CD4-positive, alpha-beta T cell treated with Interleukin-4 for 1 hour (primary cell): ENCODE measurements at regions not wholly inside any gene's neighbourhood (a gene's known extent, or its start where the extent isn't known, plus 50 kb on each side); places are given as distances from the start of the nearest gene placed in this dataset.

Experiments used
- DNase-seq, 2 donors: peaks; one replicate each; pipeline ENCODE4 v3.0.0-alpha.2; 2020 to 2022

DNA sequence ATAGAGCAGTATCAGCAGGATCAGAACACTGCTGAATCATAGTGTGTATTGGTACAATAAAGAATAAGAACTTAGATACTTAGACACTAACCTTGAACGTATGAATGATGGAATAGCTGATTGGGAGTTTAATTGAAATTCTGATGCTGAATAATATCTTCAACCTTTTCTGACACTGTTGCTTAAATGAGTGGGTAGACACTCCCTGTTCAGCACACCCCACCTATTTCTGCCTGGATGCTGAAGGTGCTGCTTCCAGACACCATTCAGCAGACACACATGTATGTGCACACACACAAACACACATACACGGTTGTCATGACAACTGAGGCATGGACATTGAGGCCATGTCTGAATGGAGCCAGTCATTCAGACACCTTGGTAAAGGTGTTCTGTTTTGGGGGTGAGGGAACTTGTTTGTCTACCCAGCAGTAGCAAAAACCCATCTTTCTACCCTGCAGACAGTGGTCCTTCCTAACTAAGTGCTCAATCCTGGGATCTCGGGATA is 54.3 kb downstream of the TMEM215 start:
- DNase-seq = no peak

GRCh38 chr9:32839013-32839885 is 55.9 kb downstream of the TMEM215 start:
- DNase-seq = no peak

DNA sequence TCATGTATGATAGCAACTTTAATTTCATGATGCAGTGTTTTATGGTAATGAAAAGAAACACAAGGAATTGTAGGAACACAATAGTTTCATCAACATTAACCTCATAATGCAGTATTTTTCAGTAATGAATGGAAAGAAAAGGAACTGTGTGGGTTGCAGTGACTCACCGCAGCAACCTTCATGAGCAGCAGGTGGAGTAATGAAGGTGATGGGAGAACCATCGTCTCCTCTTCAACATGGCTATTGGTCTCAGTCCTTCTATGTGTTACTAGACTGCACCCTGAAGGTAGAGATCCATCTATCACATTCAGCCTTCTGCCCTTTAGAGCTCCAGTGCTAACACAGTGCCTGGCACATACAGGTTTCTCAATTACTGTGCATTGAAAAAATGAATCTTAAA is 58.0 kb downstream of the TMEM215 start:
- DNase-seq = no peak

GRCh38 chr9:32843295-32843694 is 60.0 kb downstream of the TMEM215 start:
- no peak for DNase-seq

GRCh38 chr9:32844259-32844658 is 60.9 kb downstream of the TMEM215 start:
- no peak for DNase-seq

DNA sequence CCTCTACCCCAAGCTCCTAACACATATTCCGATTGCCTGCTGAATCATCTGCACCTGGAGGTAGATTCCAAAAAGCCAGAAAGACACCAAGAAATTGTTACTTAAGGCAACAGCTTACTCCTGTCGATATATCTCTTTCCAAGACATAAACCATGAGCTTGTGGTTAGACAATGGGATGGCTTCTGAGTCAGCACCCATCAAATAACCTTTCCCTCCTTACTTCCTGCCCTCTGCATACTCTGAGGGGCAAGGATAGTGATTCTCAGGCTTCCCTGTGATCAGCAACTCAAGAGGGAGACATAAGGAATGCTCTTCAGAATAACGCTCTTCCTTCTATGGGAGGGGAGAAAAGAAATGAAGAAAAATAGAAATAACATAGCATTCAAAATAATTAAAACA is 70.9 kb downstream of the TMEM215 start:
- DNase-seq = no peak

- DNase-seq = no peak
Measured at GRCh38 chr9:32855752-32856151, 72.4 kb downstream of the TMEM215 start.

- DNase-seq = no peak
Measured at GRCh38 chr9:32863291-32863690, 80.0 kb downstream of the TMEM215 start.

- no peak for DNase-seq
Measured at GRCh38 chr9:32864971-32865370, 81.6 kb downstream of the TMEM215 start.

GRCh38 chr9:32866273-32866672 is 82.9 kb downstream of the TMEM215 start:
- DNase-seq = no peak

DNA sequence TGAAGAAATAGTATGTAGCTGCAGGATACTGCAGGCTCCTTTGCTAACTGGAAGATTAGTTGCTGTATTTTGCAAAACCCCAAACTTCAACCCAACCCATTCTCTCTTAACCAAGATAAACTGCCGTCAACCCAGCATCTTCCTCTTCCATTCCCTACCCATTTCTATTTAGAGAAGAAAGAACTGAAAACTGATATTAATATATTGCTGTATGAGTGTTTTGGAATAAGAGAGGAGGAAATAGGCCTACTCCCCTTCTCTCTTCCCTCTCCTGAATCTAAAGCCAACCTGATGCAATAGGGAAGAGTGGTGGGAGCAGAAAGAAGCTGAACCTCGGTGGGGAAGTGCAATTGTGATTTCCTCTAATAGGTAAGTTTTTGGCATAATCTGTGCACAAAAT is 83.7 kb downstream of the TMEM215 start:
- no peak for DNase-seq

GRCh38 chr9:32867601-32868204 is 84.4 kb downstream of the TMEM215 start:
- no peak for DNase-seq

- no peak for DNase-seq
Measured at GRCh38 chr9:32869404-32869803, 86.1 kb downstream of the TMEM215 start.

DNA sequence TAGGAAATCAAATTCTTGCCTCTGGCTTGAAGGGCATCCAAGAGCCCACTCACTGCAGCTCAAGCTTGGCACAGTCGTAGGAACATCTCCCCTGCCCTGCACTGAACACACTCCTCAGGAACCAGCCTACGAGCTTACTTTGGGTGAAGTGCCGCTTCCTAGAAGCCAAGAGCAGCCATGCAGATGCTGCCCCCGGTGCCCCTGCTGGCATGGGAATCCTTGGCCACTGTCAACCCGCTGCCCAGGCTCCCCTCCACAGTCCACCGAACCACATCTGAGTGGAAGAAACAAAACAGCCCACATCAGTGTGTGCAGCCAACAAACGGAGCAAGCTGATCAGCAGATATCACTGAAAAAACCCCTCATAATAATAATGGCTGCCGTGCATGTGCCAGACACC is 89.8 kb downstream of the TMEM215 start:
- no peak for DNase-seq

DNA sequence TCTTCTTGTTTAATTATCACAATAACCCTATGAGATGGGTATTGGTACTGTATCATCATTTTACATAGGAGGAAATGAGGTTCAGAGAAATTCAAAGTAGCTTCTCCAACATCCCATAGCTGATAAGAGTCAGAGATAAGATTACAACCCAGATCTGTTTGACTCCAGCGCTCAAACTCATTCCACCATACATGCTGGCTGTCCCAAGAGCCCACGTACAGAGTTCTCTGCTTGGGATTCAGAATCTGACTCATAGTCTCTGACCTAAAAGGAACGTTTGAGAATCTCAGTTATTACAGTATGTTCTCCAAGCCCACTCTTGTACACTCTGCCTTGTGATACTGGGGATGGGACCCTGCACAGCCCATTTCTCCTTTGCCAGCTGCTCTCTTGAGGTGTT is 90.2 kb downstream of the TMEM215 start:
- no peak for DNase-seq

DNA sequence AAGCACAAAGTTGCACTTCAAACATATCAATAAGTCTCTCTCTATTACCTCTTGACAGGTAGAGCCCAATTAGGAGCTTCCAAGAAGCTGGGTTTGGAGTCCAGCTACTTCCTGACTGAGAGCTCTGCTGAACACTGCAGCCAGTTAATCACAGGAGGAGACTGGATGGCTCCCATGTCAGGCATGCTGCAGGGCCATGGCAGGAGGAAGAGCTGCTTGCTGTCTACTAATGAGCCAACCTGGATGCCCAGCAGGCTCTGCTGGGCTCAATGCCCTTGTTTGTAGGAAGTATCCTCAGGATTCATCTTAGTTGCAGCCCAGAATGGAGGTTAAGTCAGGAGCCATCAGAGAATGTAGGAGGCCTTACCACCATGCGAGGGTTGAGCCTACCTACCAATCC is 91.9 kb downstream of the TMEM215 start:
- no peak for DNase-seq

DNA sequence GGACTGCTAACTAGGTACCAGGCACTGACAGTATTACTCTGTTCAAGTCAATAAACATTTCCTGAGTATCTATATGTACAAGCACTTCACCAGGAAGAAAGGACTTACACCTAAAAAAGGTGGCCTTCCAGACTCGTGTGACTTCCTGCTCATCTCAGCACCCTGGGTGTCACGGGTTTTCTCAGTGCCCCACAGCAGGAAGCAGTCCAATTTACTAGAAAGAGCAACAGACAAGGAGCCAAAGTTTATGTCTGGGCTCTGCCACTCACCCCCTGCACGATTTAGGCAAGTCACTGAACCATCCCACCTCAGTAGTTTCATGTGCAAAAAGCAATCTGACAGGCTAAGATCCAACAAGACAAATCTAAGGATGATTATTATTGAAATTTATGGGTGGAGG is 92.4 kb downstream of the TMEM215 start:
- DNase-seq = no peak

GRCh38 chr9:32877103-32877502 is 93.8 kb downstream of the TMEM215 start:
- DNase-seq = no peak

DNA sequence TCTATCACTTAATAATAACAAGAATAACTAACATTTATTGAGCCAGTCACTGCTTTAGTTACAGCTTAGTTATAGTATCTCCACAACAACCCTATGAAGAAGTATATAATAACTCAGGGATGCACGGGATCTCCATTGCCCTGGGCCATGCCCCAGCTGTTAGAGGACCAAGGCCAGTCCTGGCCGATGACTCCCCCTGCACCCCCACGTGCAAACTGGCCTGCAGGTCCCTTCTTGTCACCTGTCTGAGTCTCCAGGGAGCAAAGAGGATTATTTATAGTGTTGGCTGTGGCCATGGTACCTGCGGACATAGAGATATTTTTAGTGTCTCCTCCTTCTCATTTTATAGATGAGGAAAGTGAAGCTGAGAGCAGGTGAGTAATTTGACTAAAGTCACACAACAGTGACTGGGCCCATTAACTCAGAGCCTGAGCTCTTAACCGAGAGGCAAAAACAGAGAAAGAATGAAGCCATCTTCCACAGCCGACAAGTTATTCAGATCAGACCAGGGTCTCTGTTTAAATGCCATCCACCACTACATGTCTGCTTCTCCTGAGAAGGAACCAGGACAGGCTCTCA is 94.4 kb downstream of the TMEM215 start:
- DNase-seq = no peak

DNA sequence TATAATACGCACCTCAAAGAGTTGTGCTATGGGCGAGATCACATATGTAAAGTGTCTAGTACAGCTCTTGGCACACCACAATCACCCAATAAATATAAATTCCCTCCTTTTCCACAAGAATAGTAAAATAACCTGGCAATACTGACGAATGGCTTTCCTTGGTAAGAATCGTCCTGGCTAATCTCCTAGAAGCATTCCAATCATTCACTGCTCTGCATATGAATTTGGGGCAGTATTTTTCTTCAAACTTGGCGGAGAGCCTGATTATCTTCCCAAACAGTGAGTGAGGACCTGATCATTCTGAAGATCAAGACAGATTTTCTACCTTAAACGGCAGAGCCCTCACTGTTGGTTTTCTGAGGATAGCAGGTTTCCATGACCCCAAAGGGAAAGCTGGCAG is 96.0 kb downstream of the TMEM215 start:
- no peak for DNase-seq

- no peak for DNase-seq
Measured at GRCh38 chr9:32881948-32882347, 98.6 kb downstream of the TMEM215 start.

DNA sequence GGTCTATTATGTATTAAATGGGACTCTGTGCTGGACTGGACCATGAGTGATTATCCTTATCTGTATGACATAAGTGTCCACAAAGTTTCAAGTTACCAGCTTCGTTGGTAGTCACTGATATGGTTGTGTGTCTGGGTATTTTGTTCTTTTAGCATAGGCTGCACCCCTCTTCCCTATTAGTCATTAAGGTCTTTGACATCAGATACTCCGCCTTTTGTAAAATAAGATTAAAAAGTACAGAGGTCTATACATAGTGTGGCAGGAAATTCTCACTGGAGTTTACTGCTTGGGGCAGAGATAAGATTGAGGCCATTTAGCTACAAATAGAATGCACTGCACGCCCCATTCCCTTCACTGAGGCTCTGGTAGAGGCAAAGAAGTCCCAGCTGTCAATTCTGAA is 99.4 kb downstream of the TMEM215 start:
- DNase-seq = no peak

DNA sequence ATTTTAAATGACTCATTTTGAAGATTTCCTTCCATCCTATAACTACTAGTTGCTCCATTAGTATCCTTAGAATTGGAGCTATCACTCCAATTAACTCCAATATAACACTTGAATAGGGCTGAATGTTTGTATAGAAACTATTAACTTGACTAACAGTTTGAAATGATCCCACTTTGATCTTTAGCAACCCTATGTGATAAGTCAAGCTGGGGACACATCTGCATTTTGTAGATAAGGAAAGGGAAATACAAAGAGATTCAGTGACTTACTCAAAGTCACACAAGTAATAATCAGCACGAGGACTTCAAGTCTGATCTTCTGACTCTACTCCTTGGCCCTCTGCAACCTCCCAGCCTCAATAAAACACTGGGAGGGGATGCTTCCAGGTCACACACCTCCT is 101.1 kb downstream of the TMEM215 start:
- no peak for DNase-seq

GRCh38 chr9:32886021-32886420 is 102.7 kb downstream of the TMEM215 start:
- no peak for DNase-seq
